OCI-LY3 (cell line): ENCODE measurements at regions not wholly inside any gene's neighbourhood (a gene's known extent, or its start where the extent isn't known, plus 50 kb on each side); places are given as distances from the start of the nearest gene placed in this dataset.

Source experiments
- CTCF ChIP-seq: fragments of 200-600, 300-600 bp; sonication (generic); IDR thresholded peaks from 2 replicates; pipeline ENCODE4 v1.5.1; 2014; ENCODE audit warnings: antibody characterized with exemption, low read length, low read depth
- EZH2phosphoT487 ChIP-seq: fragments of 200-600 bp; shearing (Covaris generic); IDR thresholded peaks from 2 replicates; pipeline ENCODE4 v1.6.1; 2018; ENCODE audit warnings: antibody characterized with exemption, mixed run types, low read depth

GRCh38 chr6:169144356-169144755 lies 109.3 kb downstream of the THBS2 start:
- TF ChIP-seq CTCF, result no peak
- TF ChIP-seq EZH2phosphoT487, result no peak
